K562 (cell line): ENCODE measurements at regions not wholly inside any gene's neighbourhood (a gene's known extent, or its start where the extent isn't known, plus 50 kb on each side); places are given as distances from the start of the nearest gene placed in this dataset.

ENCODE experiments used
- ETV1 ChIP-seq: fragments of 450-650 bp; conservative IDR thresholded peaks from 2 replicates; pipeline ENCODE4 v1.6.1; 2016; ENCODE audit warnings: missing genetic modification characterization, control low read depth, low read depth, missing compliant biosample characterization
- USF1 ChIP-seq: sonication (generic); formaldehyde crosslinking; IDR thresholded peaks from 2 replicates; pipeline ENCODE4 v1.9.0; 2022; ENCODE audit warnings: mild to moderate bottlenecking, missing genetic modification reagents
- VEZF1 ChIP-seq: fragments of 200-800 bp; sonication (Bioruptor generic); IDR thresholded peaks from 2 replicates; pipeline ENCODE4 v1.6.1; 2017; ENCODE audit warnings: missing genetic modification characterization, missing compliant biosample characterization
- ZNF318 ChIP-seq, 2 experiments: fragments of 450-650 bp; IDR thresholded peaks; 2 replicates each; pipeline ENCODE4 v1.6.1; 2016; ENCODE audit warnings: mild to moderate bottlenecking in 2 of 2, borderline replicate concordance in 1 of 2, low read depth in 1 of 2, moderate library complexity in 1 of 2
- ZSCAN32 ChIP-seq: fragments of 450-650 bp; formaldehyde crosslinking; IDR thresholded peaks from 2 replicates; pipeline ENCODE4 v1.4.0; 2020; ENCODE audit warnings: mild to moderate bottlenecking, moderate library complexity
- ZZZ3 ChIP-seq: fragments of 450-650 bp; IDR thresholded peaks from 2 replicates; pipeline ENCODE4 v1.6.1; 2016; ENCODE audit warnings: antibody characterized with exemption, mild to moderate bottlenecking, moderate library complexity

DNA sequence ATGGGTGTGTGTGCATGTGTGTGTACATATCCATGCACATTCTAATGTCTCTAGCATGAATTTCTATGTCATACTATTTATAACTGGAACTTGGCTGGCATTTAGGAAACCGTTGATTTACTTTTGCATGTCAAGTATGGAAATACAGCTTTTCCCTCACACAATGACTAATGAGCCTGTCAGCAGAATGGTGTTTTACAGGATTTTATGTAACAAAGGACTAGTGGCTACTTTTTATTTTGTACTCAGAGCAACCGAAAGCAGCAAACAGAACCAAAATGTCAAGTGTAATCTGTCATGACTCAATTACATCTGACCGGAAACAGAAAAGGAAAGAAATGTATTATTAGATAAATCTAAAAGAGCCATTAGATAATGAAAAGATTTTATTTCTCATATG, 1911.5 kb upstream of the AGA start (continued):
- TF ChIP-seq VEZF1 (CRISPR knock-in tag), result no peak
- no peak for TF ChIP-seq ZZZ3
- no peak for TF ChIP-seq ZNF318 (IDR thresholded peaks at IDR 0.05; ENCODE audit: borderline replicate concordance in 1 of 2, low read depth in 1 of 2)
- TF ChIP-seq USF1, result no peak
- TF ChIP-seq ZSCAN32, result no peak
- no peak for TF ChIP-seq ETV1 (tag)
- TF ChIP-seq, all 486 proteins: peak for 0
